ENCODE measurements at regions not wholly inside any gene's neighbourhood (a gene's known extent, or its start where the extent isn't known, plus 50 kb on each side); places are given as distances from the start of the nearest gene placed in this dataset.

GRCh38 chr1:242690849-242691609 is 166.5 kb upstream of the PLD5 start (continued):
- TF ChIP-seq CBX8 (IDR thresholded peaks at IDR 0.05; ENCODE audit: borderline replicate concordance, low read depth, low read length) (no peak), CHD2 (IDR thresholded peaks at IDR 0.05; ENCODE audit: low read length) (no peak), CEBPB (IDR thresholded peaks at IDR 0.05; ENCODE audit: low read depth, low read length) (no peak), TEAD4 (IDR thresholded peaks at IDR 0.05; ENCODE audit: low read depth, low read length) (no peak), SP4 (IDR thresholded peaks at IDR 0.05; ENCODE audit: low read length) (no peak), ASH2L (IDR thresholded peaks at IDR 0.05; ENCODE audit: low read length) (no peak), E2F6 (IDR thresholded peaks at IDR 0.05) (no peak), SRF (IDR thresholded peaks at IDR 0.05; ENCODE audit: low read depth, low read length) (no peak)
